Activated T-helper 17 cell treated with anti-CD3 and anti-CD28 coated beads, Interleukin-2, amount 50 U/mL, for 72 hours (primary cell): ENCODE measurements at regions not wholly inside any gene's neighbourhood (a gene's known extent, or its start where the extent isn't known, plus 50 kb on each side); places are given as distances from the start of the nearest gene placed in this dataset.
"Not testable (repeated sequence)": the region's sequence is repeated elsewhere in the genome, so short reads cannot be mapped to it uniquely, and the experiment has no call there.

ENCODE experiments used
- ATAC-seq: fragments of 150-1000 bp; cut with Tn5 transposase; replicated peaks from 2 replicates; pipeline ENCODE4 v1.10.0; 2021; ENCODE audit warnings: mild to moderate bottlenecking, moderate library complexity
- H3K27ac Mint-ChIP-seq: one replicate; pipeline ENCODE4 v1.8.0; 2022; ENCODE audit warnings: mixed read lengths
- H3K27me3 Mint-ChIP-seq: one replicate; pipeline ENCODE4 v1.8.0; 2022; ENCODE audit warnings: mixed read lengths
- H3K36me3 Mint-ChIP-seq: one replicate; pipeline ENCODE4 v1.8.0; 2022; ENCODE audit warnings: low read depth, mild to moderate bottlenecking, mixed read lengths
- H3K4me1 Mint-ChIP-seq: one replicate; pipeline ENCODE4 v1.8.0; 2022; ENCODE audit warnings: mixed read lengths
- H3K4me3 Mint-ChIP-seq: one replicate; pipeline ENCODE4 v1.8.0; 2022; ENCODE audit warnings: mild to moderate bottlenecking, mixed read lengths
- H3K9me3 Mint-ChIP-seq: one replicate; pipeline ENCODE4 v1.8.0; 2022; ENCODE audit warnings: mixed read lengths

- ATAC-seq, result no peak
- Mint-ChIP-seq H3K27me3 (peaks cover 16% of the 10 kb centered on the region), H3K4me1 (no peaks in the 10 kb centered on the region), H3K36me3 (no peaks in the 10 kb centered on the region), H3K4me3 (no peak overlapping the region), H3K27ac (no peak overlapping the region), H3K9me3 (peaks cover 4% of the 10 kb centered on the region)
Observed at GRCh38 chr4:56169061-56169460, 218.2 kb downstream of the AASDH start.

- no peaks in the 10 kb centered on the region for H3K4me1 Mint-ChIP-seq
- H3K36me3 Mint-ChIP-seq, result no peaks in the 10 kb centered on the region
- H3K27ac Mint-ChIP-seq, result no peak overlapping the region
- H3K27me3 Mint-ChIP-seq, result peaks cover 3% of the 10 kb centered on the region
- no peak for ATAC-seq
- no peak overlapping the region for H3K4me3 Mint-ChIP-seq
- H3K9me3 Mint-ChIP-seq, result peaks cover 4% of the 10 kb centered on the region
Observed at GRCh38 chr4:56164907-56165306, 216.2 kb downstream of the CEP135 start.

GRCh38 chr4:56160636-56161035 is 211.9 kb downstream of the CEP135 start:
- no peaks in the 10 kb centered on the region for H3K4me1 Mint-ChIP-seq
- H3K27me3 Mint-ChIP-seq, result peaks cover 2% of the 10 kb centered on the region
- H3K36me3 Mint-ChIP-seq, result no peaks in the 10 kb centered on the region
- no peak for ATAC-seq
- no peaks in the 10 kb centered on the region for H3K9me3 Mint-ChIP-seq
- H3K4me3 Mint-ChIP-seq, result no peak overlapping the region
- H3K27ac Mint-ChIP-seq, result no peak overlapping the region

- Mint-ChIP-seq H3K4me1 (no peaks in the 10 kb centered on the region), H3K4me3 (no peak overlapping the region), H3K36me3 (no peaks in the 10 kb centered on the region), H3K27me3 (peaks cover 6% of the 10 kb centered on the region), H3K9me3 (no peaks in the 10 kb centered on the region), H3K27ac (no peak overlapping the region)
- peak; percentile 70 for ATAC-seq
Observed at GRCh38 chr4:56158483-56158882, 209.7 kb downstream of the CEP135 start.

- Mint-ChIP-seq H3K27ac (no peak overlapping the region), H3K4me1 (no peaks in the 10 kb centered on the region), H3K27me3 (peaks cover 6% of the 10 kb centered on the region), H3K9me3 (no peaks in the 10 kb centered on the region), H3K36me3 (no peaks in the 10 kb centered on the region), H3K4me3 (no peak overlapping the region)
- ATAC-seq, result no peak
Observed at GRCh38 chr4:56156141-56156540, 207.4 kb downstream of the CEP135 start.

GRCh38 chr4:56155432-56155831 is 206.7 kb downstream of the CEP135 start:
- Mint-ChIP-seq H3K27ac (no peak overlapping the region), H3K4me3 (no peak overlapping the region), H3K4me1 (no peaks in the 10 kb centered on the region), H3K27me3 (peaks cover 6% of the 10 kb centered on the region), H3K36me3 (no peaks in the 10 kb centered on the region), H3K9me3 (no peaks in the 10 kb centered on the region)
- no peak for ATAC-seq

- ATAC-seq, result no peak
- no peaks in the 10 kb centered on the region for H3K4me1 Mint-ChIP-seq
- no peaks in the 10 kb centered on the region for H3K9me3 Mint-ChIP-seq
- H3K4me3 Mint-ChIP-seq, result no peak overlapping the region
- peaks cover 6% of the 10 kb centered on the region for H3K27me3 Mint-ChIP-seq
- no peak overlapping the region for H3K27ac Mint-ChIP-seq
- H3K36me3 Mint-ChIP-seq, result no peaks in the 10 kb centered on the region
Observed at GRCh38 chr4:56149591-56149990, 200.8 kb downstream of the CEP135 start.

GRCh38 chr4:56148428-56148827 is 199.7 kb downstream of the CEP135 start:
- Mint-ChIP-seq H3K4me3 (no peak overlapping the region), H3K9me3 (no peaks in the 10 kb centered on the region), H3K36me3 (no peaks in the 10 kb centered on the region), H3K4me1 (no peaks in the 10 kb centered on the region), H3K27me3 (peaks cover 9% of the 10 kb centered on the region), H3K27ac (no peak overlapping the region)
- ATAC-seq, result no peak

- H3K4me3 Mint-ChIP-seq, result no peak overlapping the region
- ATAC-seq, result no peak
- H3K9me3 Mint-ChIP-seq, result no peaks in the 10 kb centered on the region
- H3K36me3 Mint-ChIP-seq, result no peaks in the 10 kb centered on the region
- no peak overlapping the region for H3K27ac Mint-ChIP-seq
- H3K4me1 Mint-ChIP-seq, result no peaks in the 10 kb centered on the region
- H3K27me3 Mint-ChIP-seq, result peaks cover 9% of the 10 kb centered on the region
Observed at GRCh38 chr4:56147371-56147770, 198.6 kb downstream of the CEP135 start.

- Mint-ChIP-seq H3K27me3 (peaks cover 9% of the 10 kb centered on the region), H3K4me3 (no peak overlapping the region), H3K9me3 (no peaks in the 10 kb centered on the region), H3K27ac (no peak overlapping the region), H3K4me1 (no peaks in the 10 kb centered on the region), H3K36me3 (no peaks in the 10 kb centered on the region)
- no peak for ATAC-seq
Observed at GRCh38 chr4:56146956-56147355, 198.2 kb downstream of the CEP135 start.

GRCh38 chr4:56142088-56142487 is 193.3 kb downstream of the CEP135 start:
- Mint-ChIP-seq H3K27me3 (peaks cover 9% of the 10 kb centered on the region), H3K27ac (no peak overlapping the region), H3K4me3 (no peak overlapping the region), H3K9me3 (no peaks in the 10 kb centered on the region), H3K4me1 (no peaks in the 10 kb centered on the region), H3K36me3 (no peaks in the 10 kb centered on the region)
- no peak for ATAC-seq

- peaks cover 9% of the 10 kb centered on the region for H3K27me3 Mint-ChIP-seq
- no peak overlapping the region for H3K4me3 Mint-ChIP-seq
- no peaks in the 10 kb centered on the region for H3K9me3 Mint-ChIP-seq
- no peaks in the 10 kb centered on the region for H3K4me1 Mint-ChIP-seq
- H3K27ac Mint-ChIP-seq, result no peak overlapping the region
- no peaks in the 10 kb centered on the region for H3K36me3 Mint-ChIP-seq
- no peak for ATAC-seq
Observed at GRCh38 chr4:56139241-56139827, 190.6 kb downstream of the CEP135 start.

GRCh38 chr4:56134834-56135233 is 186.1 kb downstream of the CEP135 start:
- not testable (repeated sequence) for H3K36me3 Mint-ChIP-seq, ATAC-seq, H3K4me1 Mint-ChIP-seq, H3K4me3 Mint-ChIP-seq, H3K27me3 Mint-ChIP-seq, H3K27ac Mint-ChIP-seq, H3K9me3 Mint-ChIP-seq

- H3K27me3 Mint-ChIP-seq, result peaks cover 7% of the 10 kb centered on the region
- ATAC-seq, result no peak
- no peak overlapping the region for H3K4me3 Mint-ChIP-seq
- no peaks in the 10 kb centered on the region for H3K4me1 Mint-ChIP-seq
- H3K9me3 Mint-ChIP-seq, result no peaks in the 10 kb centered on the region
- no peak overlapping the region for H3K27ac Mint-ChIP-seq
- no peaks in the 10 kb centered on the region for H3K36me3 Mint-ChIP-seq
Observed at GRCh38 chr4:56134266-56134665, 185.5 kb downstream of the CEP135 start.

GRCh38 chr4:56132835-56133234 is 184.1 kb downstream of the CEP135 start:
- Mint-ChIP-seq H3K4me3 (no peak overlapping the region), H3K4me1 (no peaks in the 10 kb centered on the region), H3K27me3 (peaks cover 7% of the 10 kb centered on the region), H3K27ac (no peak overlapping the region), H3K9me3 (no peaks in the 10 kb centered on the region), H3K36me3 (no peaks in the 10 kb centered on the region)
- ATAC-seq, result no peak

GRCh38 chr4:56132188-56132587 is 183.4 kb downstream of the CEP135 start:
- H3K36me3 Mint-ChIP-seq, H3K4me3 Mint-ChIP-seq, H3K27me3 Mint-ChIP-seq, H3K9me3 Mint-ChIP-seq, H3K27ac Mint-ChIP-seq, ATAC-seq, H3K4me1 Mint-ChIP-seq: not testable (repeated sequence)
